ENCODE measurements at regions not wholly inside any gene's neighbourhood (a gene's known extent, or its start where the extent isn't known, plus 50 kb on each side); places are given as distances from the start of the nearest gene placed in this dataset.
"Not testable (repeated sequence)": the region's sequence is repeated elsewhere in the genome, so short reads cannot be mapped to it uniquely, and the experiment has no call there.

DNA sequence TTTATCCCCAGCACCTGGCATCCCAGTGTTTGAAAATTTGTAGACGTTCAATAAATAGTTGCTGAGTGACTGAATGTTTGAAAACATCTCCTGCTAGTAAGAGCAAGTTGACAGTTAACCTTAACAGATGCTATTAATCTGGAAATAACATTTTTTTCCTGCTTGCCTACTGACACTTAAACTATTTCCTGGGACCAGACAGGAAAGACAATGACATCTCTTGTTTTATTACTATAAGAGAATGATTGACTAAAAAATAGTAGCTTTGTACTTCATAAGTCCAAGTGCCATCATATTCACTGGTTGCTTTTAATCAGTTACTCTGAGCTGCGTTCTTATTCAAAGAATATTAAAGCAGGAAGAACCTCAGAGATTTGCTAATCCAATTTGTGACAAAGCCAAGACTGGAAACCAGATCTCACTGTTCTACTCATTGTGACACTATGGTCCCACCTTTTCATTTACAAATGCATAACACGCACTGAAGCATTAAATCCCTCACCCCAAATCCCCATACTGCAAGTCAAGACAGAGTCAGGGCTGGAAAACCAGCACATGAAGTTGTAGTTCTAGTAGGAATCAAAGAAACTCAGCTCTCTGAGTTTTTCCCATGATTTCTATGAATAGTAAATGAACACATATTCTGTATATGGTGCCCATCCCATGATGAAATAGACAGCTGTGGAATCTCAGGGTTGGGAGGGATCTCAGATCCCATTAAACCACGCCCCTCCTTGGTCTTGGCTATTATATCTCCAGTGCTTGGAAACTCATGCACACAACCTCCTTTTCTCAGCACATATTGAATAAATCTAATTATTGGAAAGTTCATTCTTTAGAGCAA, 212.7 kb upstream of the P2RY1 start:
- DNase-seq (ENCODE audit: low spot score) = no peak

DNA sequence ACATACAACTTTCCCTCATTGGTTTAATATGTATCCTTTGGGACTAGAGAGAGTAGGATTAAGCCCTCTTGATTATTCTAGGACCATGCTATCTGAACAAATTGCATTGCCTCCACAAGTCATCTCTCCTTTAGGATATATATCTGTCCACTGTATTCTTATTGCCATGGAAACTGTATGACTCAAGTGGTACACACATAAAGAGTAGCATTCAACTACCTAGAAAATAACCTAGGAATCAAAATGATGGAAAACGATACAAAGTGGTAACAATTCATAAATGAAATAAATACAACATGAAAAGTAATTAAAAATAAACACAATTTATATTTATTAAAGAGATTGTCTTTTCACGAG, 212.1 kb upstream of the P2RY1 start:
- DNase-seq (ENCODE audit: low spot score) = no peak

GRCh38 chr3:152623286-152623911, 211.5 kb upstream of the P2RY1 start:
- DNase-seq (ENCODE audit: low spot score) = no peak

DNA sequence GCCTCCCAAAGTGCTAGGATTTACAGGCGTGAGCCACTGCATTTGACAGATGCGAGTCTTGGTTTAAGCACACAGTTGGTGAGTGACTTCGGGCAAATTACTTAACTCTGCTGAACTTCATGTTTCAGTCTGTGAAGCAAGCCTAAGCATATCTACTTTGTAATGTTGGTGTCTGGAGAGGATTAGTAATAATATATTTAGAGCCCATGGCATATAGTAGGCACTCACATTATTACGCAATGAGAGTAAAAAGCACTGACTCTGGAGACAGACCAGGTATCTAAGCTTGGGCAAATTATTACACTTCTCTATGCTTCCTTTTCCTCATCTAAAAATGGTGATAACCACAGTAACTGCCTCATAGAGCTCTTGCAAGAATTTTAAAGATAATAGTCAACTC, 208.7 kb upstream of the P2RY1 start:
- no peak for DNase-seq (ENCODE audit: low spot score)

GRCh38 chr3:152628496-152628895, 206.4 kb upstream of the P2RY1 start:
- DNase-seq (ENCODE audit: low spot score) = no peak

GRCh38 chr3:152629363-152630122, 205.4 kb upstream of the P2RY1 start:
- no peak for DNase-seq (ENCODE audit: low spot score)

DNA sequence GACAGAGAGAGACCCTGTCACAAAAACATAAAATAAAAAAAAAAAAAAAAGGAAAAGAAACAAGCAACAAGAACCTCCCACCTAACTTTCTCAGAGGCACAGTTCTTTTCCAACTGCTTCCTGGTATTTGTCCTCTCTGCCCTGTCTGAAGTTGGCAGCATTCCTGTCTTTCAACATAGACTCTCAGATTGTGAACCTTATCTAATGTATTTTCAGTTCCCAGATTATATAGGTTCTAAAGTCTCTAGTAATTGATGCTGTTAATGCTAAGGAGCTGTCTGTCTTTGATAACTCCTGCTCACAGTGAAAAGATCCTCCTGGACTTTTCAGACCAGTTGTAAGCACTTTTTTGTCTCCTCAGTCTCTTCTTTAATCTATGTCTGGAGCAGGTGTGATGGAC, 199.5 kb upstream of the P2RY1 start:
- no peak for DNase-seq (ENCODE audit: low spot score)

GRCh38 chr3:152636651-152637050, 198.3 kb upstream of the P2RY1 start:
- DNase-seq (ENCODE audit: low spot score) = no peak

DNA sequence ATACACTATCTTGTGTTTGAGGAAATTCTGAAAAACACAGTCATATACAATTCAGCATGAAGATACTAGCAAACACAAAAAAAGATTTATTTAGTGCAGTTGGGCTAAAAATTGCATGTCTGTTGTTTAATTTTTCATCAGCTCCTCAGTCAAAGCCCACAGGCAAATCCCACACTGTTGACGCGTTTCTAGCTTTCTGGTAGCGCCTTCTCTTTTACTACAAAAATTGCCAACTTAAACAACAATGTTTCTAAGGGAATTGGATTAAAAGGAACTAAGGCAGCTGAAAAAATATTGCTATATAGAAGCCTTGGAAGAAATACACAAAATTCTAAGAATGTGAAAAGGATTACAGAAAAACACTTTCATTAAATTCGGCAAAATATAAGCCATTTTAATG, 196.7 kb upstream of the P2RY1 start:
- DNase-seq (ENCODE audit: low spot score) = no peak

DNA sequence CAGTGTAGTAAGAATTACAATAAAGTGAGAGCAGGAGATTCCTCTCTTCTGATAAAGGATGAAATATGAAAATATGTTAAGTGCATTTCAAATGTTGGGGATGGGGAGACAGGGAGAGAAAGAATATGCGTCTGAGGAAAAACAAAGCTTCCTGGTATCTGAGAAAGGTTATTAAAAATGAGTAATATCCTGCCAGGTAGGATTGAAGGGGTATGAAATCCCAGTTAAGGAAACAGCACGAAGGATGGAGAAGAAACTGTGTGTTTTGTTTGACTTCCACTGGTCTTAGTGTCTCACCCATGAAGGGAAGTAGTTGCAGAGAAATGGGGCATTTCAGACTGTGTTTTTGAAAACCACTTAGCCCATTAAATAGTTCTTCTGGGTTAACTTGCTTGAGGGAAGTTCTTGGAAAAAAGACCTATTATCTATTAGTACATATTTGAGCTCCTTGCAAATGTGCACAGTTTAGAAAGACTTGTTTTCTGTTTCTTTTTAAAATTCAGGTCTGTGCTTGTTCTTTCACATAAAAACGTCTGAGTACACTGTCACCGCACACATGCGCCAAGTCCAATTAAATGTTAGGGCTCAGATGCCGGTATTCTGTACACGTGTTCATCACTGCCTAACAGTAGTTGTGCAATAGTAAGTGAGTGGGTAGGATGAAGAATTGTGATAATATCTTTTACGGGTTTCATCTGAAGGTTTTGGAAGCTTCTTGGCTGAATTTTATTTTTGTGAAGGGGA, 196.1 kb upstream of the P2RY1 start:
- peak; percentile 66 for DNase-seq (ENCODE audit: low spot score)

- no peak for DNase-seq (ENCODE audit: low spot score)
These were observed 193.7 kb upstream of the P2RY1 start for GRCh38 chr3:152641198-152641597.

- DNase-seq (ENCODE audit: low spot score) = no peak
These were observed 192.3 kb upstream of the P2RY1 start for GRCh38 chr3:152642658-152643057.

GRCh38 chr3:152644478-152644877, 190.5 kb upstream of the P2RY1 start:
- no peak for DNase-seq (ENCODE audit: low spot score)

DNA sequence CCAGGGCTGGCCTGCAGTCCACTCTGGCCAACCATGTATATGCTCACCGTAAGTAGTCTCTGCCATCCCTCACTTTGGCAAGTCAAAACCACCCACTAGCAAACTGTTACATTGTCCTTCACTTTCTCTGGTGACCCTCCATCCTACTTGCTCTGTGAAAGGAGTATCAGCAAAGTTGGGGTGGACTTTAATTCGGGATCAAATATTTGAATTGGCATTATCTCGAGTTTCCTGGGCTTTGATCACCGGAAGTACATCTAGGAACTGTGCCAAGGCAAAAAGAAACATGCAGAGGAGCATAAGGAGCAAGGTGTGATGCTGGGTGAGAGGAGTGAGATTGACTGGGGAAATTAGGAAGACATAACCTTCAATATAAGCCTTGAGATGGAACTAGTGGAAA, 188.9 kb upstream of the P2RY1 start:
- no peak for DNase-seq (ENCODE audit: low spot score)

DNA sequence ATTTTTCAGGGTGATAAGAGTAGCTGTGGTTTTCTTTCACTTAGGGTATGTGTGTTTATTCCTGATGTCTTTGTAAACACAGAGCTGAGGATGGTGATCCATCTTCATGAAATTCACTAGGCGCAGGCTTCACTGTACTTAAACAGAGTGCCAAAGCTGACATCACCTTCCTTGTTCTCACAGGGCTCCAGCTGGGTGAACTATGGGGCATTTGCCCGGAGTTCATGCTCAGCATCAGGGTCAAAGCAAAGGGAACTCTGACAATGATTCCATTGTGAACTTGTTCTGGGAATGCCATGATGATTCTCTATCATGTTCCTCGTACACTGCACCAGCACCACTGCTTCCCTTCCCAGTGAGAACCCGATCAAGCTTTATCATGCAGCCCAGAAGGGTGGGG, 184.8 kb upstream of the P2RY1 start:
- DNase-seq (ENCODE audit: low spot score) = peak; percentile 94

GRCh38 chr3:152650923-152651322, 184.0 kb upstream of the P2RY1 start:
- DNase-seq (ENCODE audit: low spot score) = not testable (repeated sequence)

GRCh38 chr3:152656214-152656971, 178.5 kb upstream of the P2RY1 start:
- DNase-seq (ENCODE audit: low spot score) = no peak

DNA sequence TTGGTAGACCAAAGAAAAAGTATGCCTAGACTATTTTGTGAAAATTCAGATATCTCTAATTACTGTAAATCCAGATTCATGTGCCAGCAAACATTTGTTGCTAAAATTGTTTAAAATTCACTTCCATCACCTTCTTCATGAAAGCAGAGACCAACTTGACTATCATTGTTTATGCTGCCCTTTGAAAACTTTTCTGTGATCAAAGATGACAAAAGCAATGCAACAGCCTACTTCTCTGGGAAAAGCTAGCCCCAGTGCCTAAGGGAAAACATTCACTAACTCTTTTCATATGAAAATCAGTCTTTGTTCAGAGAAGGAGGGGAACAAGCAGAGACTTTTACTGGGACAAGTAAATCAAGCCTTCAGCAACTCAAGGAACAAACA, 178.0 kb upstream of the P2RY1 start:
- no peak for DNase-seq (ENCODE audit: low spot score)

GRCh38 chr3:152658977-152659720, 175.8 kb upstream of the P2RY1 start:
- no peak for DNase-seq (ENCODE audit: low spot score)

GRCh38 chr3:152662157-152662556, 172.8 kb upstream of the P2RY1 start:
- DNase-seq (ENCODE audit: low spot score) = no peak

DNA sequence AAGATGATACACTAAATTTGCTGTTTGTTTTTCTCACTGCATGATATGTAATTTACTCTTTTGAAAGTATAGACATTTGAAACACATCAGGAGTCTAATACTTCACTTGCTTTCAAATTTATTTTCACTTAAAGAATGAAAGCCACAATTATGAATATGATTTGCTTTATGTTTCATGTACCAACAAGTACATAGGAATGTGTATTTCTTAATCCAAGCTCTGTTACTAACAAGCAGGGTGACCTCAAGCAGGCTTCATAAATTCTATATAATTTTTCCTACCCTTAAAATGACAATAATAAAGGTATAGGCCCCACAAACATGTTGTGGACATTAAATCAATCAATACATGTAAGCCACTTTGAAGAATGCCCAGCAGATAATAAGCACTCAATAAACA, 170.2 kb upstream of the P2RY1 start:
- no peak for DNase-seq (ENCODE audit: low spot score)
